AG09319 (cell line): ENCODE measurements at regions not wholly inside any gene's neighbourhood (a gene's known extent, or its start where the extent isn't known, plus 50 kb on each side); places are given as distances from the start of the nearest gene placed in this dataset.

ENCODE experiments used
- DNase-seq: peaks from one replicate; pipeline ENCODE4 v3.0.0-alpha.2; 2010; ENCODE audit warnings: low read depth; ENCODE audit errors: extremely low read depth
- TF ChIP-seq, protein P1 (sequence below): IDR thresholded peaks from 2 replicates; pipeline ENCODE4 v1.5.1; 2011; ENCODE audit warnings: low read depth, mild to moderate bottlenecking, inconsistent platforms, low read length, moderate library complexity

DNA sequence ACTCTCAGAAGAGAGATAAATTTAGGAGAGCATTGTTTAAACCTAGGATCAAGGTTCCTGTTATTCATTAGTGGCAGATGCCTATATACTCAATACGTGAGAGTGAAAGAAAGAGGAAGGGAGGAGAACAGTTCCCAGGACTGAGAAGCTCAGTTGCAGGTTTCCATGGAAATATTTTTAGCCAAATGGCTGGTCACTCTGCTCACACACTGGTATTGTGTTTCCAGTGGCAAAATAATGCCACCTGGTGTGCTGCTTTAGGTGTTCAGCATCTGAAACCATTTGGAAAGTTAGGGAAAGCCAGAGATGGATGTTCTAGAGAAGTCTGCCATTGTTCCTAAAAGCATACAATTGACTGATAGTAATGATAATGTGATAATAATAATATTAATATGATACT, 827.7 kb downstream of the SORCS3 start:
- DNase-seq: no peak
- TF ChIP-seq, protein P1, sequence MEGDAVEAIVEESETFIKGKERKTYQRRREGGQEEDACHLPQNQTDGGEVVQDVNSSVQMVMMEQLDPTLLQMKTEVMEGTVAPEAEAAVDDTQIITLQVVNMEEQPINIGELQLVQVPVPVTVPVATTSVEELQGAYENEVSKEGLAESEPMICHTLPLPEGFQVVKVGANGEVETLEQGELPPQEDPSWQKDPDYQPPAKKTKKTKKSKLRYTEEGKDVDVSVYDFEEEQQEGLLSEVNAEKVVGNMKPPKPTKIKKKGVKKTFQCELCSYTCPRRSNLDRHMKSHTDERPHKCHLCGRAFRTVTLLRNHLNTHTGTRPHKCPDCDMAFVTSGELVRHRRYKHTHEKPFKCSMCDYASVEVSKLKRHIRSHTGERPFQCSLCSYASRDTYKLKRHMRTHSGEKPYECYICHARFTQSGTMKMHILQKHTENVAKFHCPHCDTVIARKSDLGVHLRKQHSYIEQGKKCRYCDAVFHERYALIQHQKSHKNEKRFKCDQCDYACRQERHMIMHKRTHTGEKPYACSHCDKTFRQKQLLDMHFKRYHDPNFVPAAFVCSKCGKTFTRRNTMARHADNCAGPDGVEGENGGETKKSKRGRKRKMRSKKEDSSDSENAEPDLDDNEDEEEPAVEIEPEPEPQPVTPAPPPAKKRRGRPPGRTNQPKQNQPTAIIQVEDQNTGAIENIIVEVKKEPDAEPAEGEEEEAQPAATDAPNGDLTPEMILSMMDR: no peak

- no peak for DNase-seq
- TF ChIP-seq, protein P1: no peak
These were observed 825.4 kb downstream of the SORCS3 start for GRCh38 chr10:105466521-105466920.

- TF ChIP-seq, protein P1: no peak
- DNase-seq: no peak
These were observed 793.9 kb downstream of the SORCS3 start for GRCh38 chr10:105434970-105435369.

- DNase-seq: no peak
- TF ChIP-seq, protein P1: no peak
These were observed 772.9 kb downstream of the SORCS3 start for GRCh38 chr10:105413997-105414396.

DNA sequence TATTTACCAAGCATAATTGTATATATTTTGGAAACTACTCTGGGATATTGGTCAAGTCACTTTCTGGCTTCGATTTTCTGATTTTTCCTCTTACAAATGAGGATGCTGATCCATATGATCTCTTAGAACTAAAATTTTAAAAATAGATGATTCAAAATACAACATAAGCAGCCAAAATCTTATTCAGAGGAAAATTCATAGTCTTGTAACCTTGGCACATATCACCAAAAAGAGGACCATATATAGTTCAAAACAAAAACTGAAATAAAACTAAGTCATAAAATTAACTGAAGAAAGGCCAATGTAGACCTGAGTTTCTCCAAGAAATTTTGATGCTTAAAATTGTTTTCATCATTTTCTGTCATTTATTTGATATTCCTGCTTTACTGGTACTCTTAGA, 768.3 kb downstream of the SORCS3 start:
- TF ChIP-seq, protein P1: no peak
- DNase-seq: no peak

DNA sequence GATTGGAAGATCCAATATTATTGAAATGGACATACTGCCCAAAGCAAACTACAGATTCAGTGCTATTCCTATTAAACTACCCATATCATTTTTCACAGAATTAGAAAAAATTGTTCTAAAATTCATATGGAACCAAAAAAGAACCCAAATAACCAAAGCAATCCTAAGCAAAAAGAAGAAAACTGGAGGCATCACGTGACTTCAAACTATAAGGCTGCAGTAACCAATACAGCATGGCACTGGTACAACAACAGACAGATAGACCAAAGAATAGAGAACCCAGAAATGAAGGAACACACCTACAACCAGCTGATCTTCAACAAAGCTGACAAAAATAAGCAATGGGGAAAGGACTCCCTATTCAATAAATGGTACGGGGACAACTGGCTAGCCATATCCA, 765.4 kb downstream of the SORCS3 start:
- no peak for DNase-seq
- TF ChIP-seq, protein P1: no peak

- no peak for DNase-seq
- TF ChIP-seq, protein P1: no peak
These were observed 757.1 kb downstream of the SORCS3 start for GRCh38 chr10:105398202-105398601.
